ENCODE measurements at regions not wholly inside any gene's neighbourhood (a gene's known extent, or its start where the extent isn't known, plus 50 kb on each side); places are given as distances from the start of the nearest gene placed in this dataset.

DNA sequence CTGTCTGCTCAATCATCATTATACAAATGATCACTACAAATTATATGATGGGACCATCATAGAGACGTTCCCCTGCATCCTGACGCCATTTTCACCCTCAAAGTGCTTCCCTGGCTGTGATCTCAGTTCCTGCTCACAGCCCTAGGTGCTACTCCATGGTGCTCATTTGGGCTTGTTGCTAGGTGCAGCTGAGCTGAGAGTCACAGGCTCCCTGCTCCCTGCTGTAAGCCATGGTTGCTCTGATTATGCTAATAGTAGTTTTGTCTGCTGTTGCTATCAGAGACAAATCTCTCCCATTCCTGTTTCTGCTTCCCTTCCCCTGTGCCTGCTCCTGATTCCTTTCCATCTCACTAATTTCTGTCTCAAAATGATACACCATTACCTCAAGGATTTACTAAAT lies 474.3 kb downstream of the METTL15 start:
- Histone ChIP-seq H3K27me3 (ENCODE audit: insufficient read depth, low read length, poor library complexity, severe bottlenecking) (no peaks in the 10 kb centered on the region), H3K4me2 (ENCODE audit: low read depth, low read length, poor library complexity, severe bottlenecking) (no peak overlapping the region)

GRCh38 chr11:28581286-28582242 lies 473.4 kb downstream of the METTL15 start:
- H3K4me2 ChIP-seq (ENCODE audit: low read depth, low read length, poor library complexity, severe bottlenecking), result no peak overlapping the region
- H3K9me3 ChIP-seq (ENCODE audit: insufficient read depth, low read depth, low read length), result no peaks in the 10 kb centered on the region
- H4K20me1 ChIP-seq (ENCODE audit: insufficient read depth, low read length, poor library complexity, severe bottlenecking), result no peaks in the 10 kb centered on the region
- H3K9me2 ChIP-seq (replicated peaks; ENCODE audit: low read depth, low read length), result no peaks in the 10 kb centered on the region
- no peaks in the 10 kb centered on the region for H3K4me1 ChIP-seq (ENCODE audit: insufficient read depth, low read length, poor library complexity, severe bottlenecking)
- H3K4me3 ChIP-seq (ENCODE audit: low read length, poor library complexity, severe bottlenecking), result no peak overlapping the region
- no peak for TF ChIP-seq EZH2phosphoT487 (IDR thresholded peaks at IDR 0.05; ENCODE audit: borderline replicate concordance)
- H3K27me3 ChIP-seq (ENCODE audit: insufficient read depth, low read length, poor library complexity, severe bottlenecking), result no peaks in the 10 kb centered on the region
- no peaks in the 10 kb centered on the region for H3F3A ChIP-seq (ENCODE audit: low read depth)
- H3K36me3 ChIP-seq (ENCODE audit: insufficient read depth, low read length), result no peaks in the 10 kb centered on the region
- no peaks in the 10 kb centered on the region for H3K79me2 ChIP-seq (ENCODE audit: insufficient read depth, low read length)
- no peak overlapping the region for H2AFZ ChIP-seq (ENCODE audit: low read length)
- no peak overlapping the region for H3K9ac ChIP-seq (ENCODE audit: low read depth, low read length, poor library complexity, severe bottlenecking)

More for the DNA sequence above, 474.3 kb downstream of the METTL15 start:
- Histone ChIP-seq H3K79me2 (ENCODE audit: insufficient read depth, low read length) (no peaks in the 10 kb centered on the region), H3K36me3 (ENCODE audit: insufficient read depth, low read length) (no peaks in the 10 kb centered on the region), H3K9me3 (ENCODE audit: insufficient read depth, low read depth, low read length) (no peaks in the 10 kb centered on the region), H3K9me2 (replicated peaks; ENCODE audit: low read depth, low read length) (no peaks in the 10 kb centered on the region), H3K9ac (ENCODE audit: low read depth, low read length, poor library complexity, severe bottlenecking) (no peak overlapping the region), H4K20me1 (ENCODE audit: insufficient read depth, low read length, poor library complexity, severe bottlenecking) (no peaks in the 10 kb centered on the region), H2AFZ (ENCODE audit: low read length) (no peak overlapping the region), H3K4me3 (ENCODE audit: low read length, poor library complexity, severe bottlenecking) (no peak overlapping the region), H3F3A (ENCODE audit: low read depth) (no peaks in the 10 kb centered on the region), H3K4me1 (ENCODE audit: insufficient read depth, low read length, poor library complexity, severe bottlenecking) (no peaks in the 10 kb centered on the region)
- TF ChIP-seq EZH2phosphoT487 (IDR thresholded peaks at IDR 0.05; ENCODE audit: borderline replicate concordance), result no peak
- no peak for TF ChIP-seq CTCF (conservative IDR thresholded peaks at IDR 0.05; ENCODE audit: low read length)

- no peak overlapping the region for H3K9ac ChIP-seq (ENCODE audit: low read depth, low read length, poor library complexity, severe bottlenecking)
- H3K79me2 ChIP-seq (ENCODE audit: insufficient read depth, low read length), result no peaks in the 10 kb centered on the region
- H3K36me3 ChIP-seq (ENCODE audit: insufficient read depth, low read length), result no peaks in the 10 kb centered on the region
- H3F3A ChIP-seq (ENCODE audit: low read depth), result no peaks in the 10 kb centered on the region
- H3K4me1 ChIP-seq (ENCODE audit: insufficient read depth, low read length, poor library complexity, severe bottlenecking), result no peaks in the 10 kb centered on the region
- H3K4me2 ChIP-seq (ENCODE audit: low read depth, low read length, poor library complexity, severe bottlenecking), result no peak overlapping the region
- TF ChIP-seq CTCF (conservative IDR thresholded peaks at IDR 0.05; ENCODE audit: low read length), result no peak
- no peak for TF ChIP-seq EZH2phosphoT487 (IDR thresholded peaks at IDR 0.05; ENCODE audit: borderline replicate concordance)
- no peak overlapping the region for H3K4me3 ChIP-seq (ENCODE audit: low read length, poor library complexity, severe bottlenecking)
- H3K27me3 ChIP-seq (ENCODE audit: insufficient read depth, low read length, poor library complexity, severe bottlenecking), result no peaks in the 10 kb centered on the region
- H2AFZ ChIP-seq (ENCODE audit: low read length), result no peak overlapping the region
- H3K9me3 ChIP-seq (ENCODE audit: insufficient read depth, low read depth, low read length), result no peaks in the 10 kb centered on the region; the same call in 1 of the 2 replicates
- no peaks in the 10 kb centered on the region for H3K9me2 ChIP-seq (replicated peaks; ENCODE audit: low read depth, low read length)
- H4K20me1 ChIP-seq (ENCODE audit: insufficient read depth, low read length, poor library complexity, severe bottlenecking), result no peaks in the 10 kb centered on the region
These were observed 463.2 kb downstream of the METTL15 start for GRCh38 chr11:28571371-28571770.

All from Loucy (cell line).